GM21526 (cell line): ENCODE measurements at regions not wholly inside any gene's neighbourhood (a gene's known extent, or its start where the extent isn't known, plus 50 kb on each side); places are given as distances from the start of the nearest gene placed in this dataset.
"Not testable (repeated sequence)": the region's sequence is repeated elsewhere in the genome, so short reads cannot be mapped to it uniquely, and the experiment has no call there.

Experiments used
- ATAC-seq: cut with Tn5 transposase; IDR thresholded peaks from one replicate; pipeline ENCODE4 v1.9.1; 2021; ENCODE audit warnings: moderate library complexity; ENCODE audit not compliant: unreplicated experiment, low FRiP score

- ATAC-seq, result no peak
These were observed 193.8 kb upstream of the TOX3 start for GRCh38 chr16:52740766-52741165.

- no peak for ATAC-seq
These were observed 193.4 kb upstream of the TOX3 start for GRCh38 chr16:52740333-52740732.

- not testable (repeated sequence) for ATAC-seq
These were observed 192.0 kb upstream of the TOX3 start for GRCh38 chr16:52738992-52739391.

- ATAC-seq, result no peak
These were observed 184.4 kb upstream of the TOX3 start for GRCh38 chr16:52731219-52731875.

- no peak for ATAC-seq
These were observed 182.8 kb upstream of the TOX3 start for GRCh38 chr16:52729731-52730130.

- ATAC-seq, result no peak
These were observed 180.9 kb upstream of the TOX3 start for GRCh38 chr16:52727849-52728248.

- ATAC-seq, result no peak
These were observed 180.5 kb upstream of the TOX3 start for GRCh38 chr16:52727441-52727840.

- no peak for ATAC-seq
These were observed 178.5 kb upstream of the TOX3 start for GRCh38 chr16:52725461-52725860.

- no peak for ATAC-seq
These were observed 178.1 kb upstream of the TOX3 start for GRCh38 chr16:52725043-52725442.

GRCh38 chr16:52721331-52721730 is 174.4 kb upstream of the TOX3 start:
- no peak for ATAC-seq

- ATAC-seq, result no peak
These were observed 171.1 kb upstream of the TOX3 start for GRCh38 chr16:52718046-52718445.

- no peak for ATAC-seq
These were observed 166.8 kb upstream of the TOX3 start for GRCh38 chr16:52713740-52714139.

GRCh38 chr16:52709306-52709705 is 162.4 kb upstream of the TOX3 start:
- no peak for ATAC-seq

- ATAC-seq, result no peak
These were observed 161.5 kb upstream of the TOX3 start for GRCh38 chr16:52708476-52708875.

- ATAC-seq, result no peak
These were observed 160.9 kb upstream of the TOX3 start for GRCh38 chr16:52707676-52708337.

GRCh38 chr16:52705122-52705521 is 158.2 kb upstream of the TOX3 start:
- ATAC-seq, result no peak

- no peak for ATAC-seq
These were observed 151.0 kb upstream of the TOX3 start for GRCh38 chr16:52697971-52698370.

GRCh38 chr16:52696126-52696525 is 149.2 kb upstream of the TOX3 start:
- ATAC-seq, result no peak

GRCh38 chr16:52690468-52690867 is 143.5 kb upstream of the TOX3 start:
- ATAC-seq, result no peak

GRCh38 chr16:52680993-52681392 is 134.1 kb upstream of the TOX3 start:
- ATAC-seq, result no peak

GRCh38 chr16:52677501-52677900 is 130.6 kb upstream of the TOX3 start:
- no peak for ATAC-seq

- ATAC-seq, result no peak
These were observed 130.0 kb upstream of the TOX3 start for GRCh38 chr16:52676959-52677358.
